Inferior parietal cortex (tissue), 1 donor: ENCODE measurements at regions not wholly inside any gene's neighbourhood (a gene's known extent, or its start where the extent isn't known, plus 50 kb on each side); places are given as distances from the start of the nearest gene placed in this dataset.
"Not testable (repeated sequence)": the region's sequence is repeated elsewhere in the genome, so short reads cannot be mapped to it uniquely, and the experiment has no call there.

Experiments
- DNase-seq: peaks from one replicate; pipeline ENCODE4 v3.0.0-alpha.2; 2016; ENCODE audit errors: extremely low spot score

DNA sequence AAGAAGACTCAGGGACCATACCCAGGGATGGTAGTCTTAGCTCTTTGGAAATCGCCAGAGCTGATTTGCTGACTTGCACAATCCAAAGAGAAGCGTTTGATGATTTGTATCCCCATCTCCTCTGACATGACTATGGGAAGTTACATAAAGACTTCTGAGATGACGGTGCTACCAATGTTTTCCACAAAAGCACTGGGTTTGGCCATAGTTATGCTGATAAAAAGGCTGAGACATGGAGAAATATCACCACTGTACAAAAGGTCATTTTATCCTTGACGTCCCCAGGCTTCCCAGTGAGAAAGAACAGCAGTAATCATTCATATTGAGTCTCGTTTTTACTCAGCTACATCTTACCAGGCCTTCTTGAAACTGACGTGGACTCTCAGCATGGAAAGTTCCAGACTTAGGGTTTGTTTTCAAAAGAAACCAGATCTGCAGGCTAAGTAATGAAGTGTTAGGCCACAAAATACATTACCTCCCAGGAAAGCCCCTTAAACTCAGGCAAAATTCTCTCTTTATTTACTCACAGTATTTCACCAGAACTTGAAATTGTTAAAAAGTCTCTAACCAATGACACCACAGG lies 370.3 kb upstream of the JARID2 start:
- no peak for DNase-seq

DNA sequence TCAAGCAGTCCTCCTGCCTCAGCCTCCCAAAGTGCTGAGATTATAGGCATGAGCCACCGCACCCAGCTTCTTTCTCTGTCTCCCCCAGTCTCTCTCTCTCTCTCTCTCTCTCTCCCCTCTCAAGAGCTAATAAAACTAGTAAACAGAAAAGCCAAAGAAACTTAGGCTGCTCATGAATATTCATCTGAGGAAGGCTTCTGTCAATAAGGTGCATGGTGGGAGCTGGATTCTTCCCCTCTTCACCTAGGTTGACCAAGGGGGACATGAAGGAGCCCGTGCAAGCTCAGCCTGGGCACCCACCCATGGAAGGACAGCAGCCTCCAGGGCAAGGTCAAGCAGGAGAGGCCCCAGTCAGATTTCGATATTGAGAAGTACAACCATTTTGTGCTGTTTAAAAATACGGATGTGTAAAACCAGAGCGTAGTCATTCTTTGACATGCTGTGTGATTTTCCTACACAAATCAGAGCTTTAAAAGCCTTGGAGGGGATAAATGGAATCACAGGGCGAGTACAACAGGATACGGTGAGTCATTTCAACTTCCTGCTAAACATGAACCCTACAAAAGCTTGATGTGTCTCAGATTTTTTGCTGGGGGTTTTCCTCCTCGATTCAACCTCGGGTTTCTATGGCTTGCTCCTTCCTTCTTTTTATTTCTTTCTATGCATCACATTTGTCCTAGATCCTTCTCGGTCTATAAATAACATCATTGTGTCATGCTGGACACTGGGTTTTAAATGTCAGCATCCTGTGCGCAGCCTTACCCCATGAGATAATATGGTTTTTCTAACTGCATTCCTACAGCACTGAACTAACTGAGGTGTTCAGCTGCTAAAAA lies 368.9 kb upstream of the JARID2 start:
- no peak for DNase-seq

DNA sequence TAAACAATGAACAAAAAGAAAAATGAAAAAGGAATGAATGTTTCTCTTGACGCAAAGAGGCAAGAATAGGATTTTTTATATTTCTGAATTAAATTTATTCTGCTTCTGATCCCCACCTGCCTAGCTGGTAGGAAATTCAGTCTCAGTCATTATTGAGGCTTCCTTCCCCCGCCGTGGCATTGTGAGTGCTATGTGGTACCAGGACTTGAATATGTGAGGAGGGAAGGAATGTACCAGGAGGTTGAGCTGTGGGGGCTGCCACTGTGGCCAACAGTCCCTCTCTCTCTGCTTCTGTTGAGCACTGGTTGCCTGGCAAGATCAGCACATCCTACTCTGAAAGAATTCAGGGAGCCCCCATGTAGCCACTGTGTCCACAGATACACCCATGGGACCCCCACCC lies 368.1 kb upstream of the JARID2 start:
- no peak for DNase-seq

DNA sequence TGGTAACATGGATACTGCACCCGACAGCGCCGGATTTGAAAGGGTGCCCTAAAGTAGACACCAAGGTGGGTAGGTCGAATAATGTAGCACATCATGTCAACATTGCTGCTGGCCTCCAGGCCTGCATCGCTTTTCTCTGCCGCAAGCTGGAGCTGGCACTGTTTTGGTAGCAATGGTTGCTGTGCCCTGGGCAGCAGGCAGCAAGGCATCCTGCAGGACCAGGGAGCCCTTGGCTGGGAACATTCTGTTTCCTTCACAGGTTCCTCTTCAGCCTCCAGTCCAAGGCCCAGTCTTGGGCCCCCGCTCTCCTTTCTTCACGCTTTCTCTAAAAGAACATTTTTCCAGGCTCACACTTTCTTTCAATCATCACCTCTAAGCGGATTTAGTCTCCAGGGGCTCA lies 365.8 kb upstream of the JARID2 start:
- DNase-seq = no peak

DNA sequence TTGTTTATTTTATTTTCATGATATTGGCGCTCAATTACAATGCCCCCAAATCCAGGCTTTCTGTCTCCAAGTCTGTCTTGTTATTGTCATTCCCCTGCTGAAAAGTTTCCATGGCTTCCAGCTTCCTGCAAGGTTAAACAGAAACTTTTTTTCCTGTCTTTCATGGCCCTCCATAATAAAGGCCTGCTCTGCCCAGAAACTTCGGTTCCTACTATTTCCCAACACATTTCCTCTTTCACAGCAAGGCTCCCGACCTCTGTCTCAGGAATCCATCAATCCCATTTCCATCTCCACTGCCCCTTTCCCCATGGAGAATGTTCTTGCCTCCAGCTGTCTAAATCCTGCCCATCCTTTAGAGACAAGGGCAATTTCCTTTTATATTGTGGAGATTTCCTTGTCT lies 365.2 kb upstream of the JARID2 start:
- no peak for DNase-seq

DNA sequence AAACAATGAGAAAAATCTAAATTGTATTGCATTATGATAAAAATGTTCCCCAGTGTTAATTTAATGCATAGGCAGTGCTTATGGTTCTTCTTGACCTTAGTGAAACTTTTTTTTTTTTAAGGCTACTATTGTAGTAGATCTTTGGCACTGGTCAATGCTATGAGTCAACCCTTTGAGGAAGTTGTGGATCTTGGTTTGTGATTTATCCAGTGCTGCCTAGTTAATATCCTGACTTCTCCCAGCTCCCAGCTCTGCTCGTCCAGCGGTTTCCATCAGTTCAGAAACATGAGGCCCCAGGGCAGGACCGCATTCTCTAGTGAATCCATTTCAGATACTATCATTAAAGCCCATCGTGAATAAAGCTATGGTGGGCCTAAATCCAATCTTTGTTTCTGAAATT lies 364.5 kb upstream of the JARID2 start:
- DNase-seq = no peak

- DNase-seq = no peak
Observed at GRCh38 chr6:14882394-14883026, 363.4 kb upstream of the JARID2 start.

DNA sequence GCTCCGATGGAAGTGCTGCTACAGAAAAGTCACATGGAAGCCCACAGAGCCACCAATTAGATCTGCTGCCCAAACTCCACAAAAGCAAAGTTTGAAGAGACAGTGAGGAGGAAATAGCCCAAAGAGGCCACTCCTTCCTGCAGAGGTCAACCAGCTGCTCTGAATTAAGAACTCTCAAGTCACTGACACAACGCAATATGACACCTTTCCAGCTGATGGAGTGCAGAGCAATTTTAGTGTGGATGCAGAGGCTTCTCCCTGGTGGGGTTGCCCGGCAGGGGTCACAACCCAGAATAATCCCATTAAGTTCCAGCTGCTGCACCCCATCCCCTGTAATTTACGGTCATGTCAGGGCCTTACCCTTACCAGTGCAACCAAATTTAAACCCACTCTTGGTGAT lies 361.9 kb upstream of the JARID2 start:
- DNase-seq = no peak

DNA sequence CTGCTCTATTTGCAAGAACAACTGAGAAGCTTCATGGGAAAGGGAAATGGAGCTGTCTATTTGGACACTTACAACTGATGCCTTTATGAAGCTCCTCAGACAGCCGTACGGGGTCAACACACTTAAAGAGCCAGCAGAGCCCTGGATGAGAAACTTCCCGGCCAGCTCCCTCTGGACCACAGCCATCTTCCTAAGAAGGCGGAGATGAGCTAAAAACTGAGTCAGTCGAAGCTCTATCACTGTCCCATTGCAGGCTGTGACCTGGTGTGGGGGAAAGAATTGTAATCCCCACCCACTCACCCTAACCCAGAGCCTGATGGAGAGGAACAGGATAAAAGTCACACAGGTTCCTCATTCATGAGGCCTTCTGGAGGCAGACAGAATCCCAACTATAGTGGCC lies 360.4 kb upstream of the JARID2 start:
- DNase-seq = no peak

DNA sequence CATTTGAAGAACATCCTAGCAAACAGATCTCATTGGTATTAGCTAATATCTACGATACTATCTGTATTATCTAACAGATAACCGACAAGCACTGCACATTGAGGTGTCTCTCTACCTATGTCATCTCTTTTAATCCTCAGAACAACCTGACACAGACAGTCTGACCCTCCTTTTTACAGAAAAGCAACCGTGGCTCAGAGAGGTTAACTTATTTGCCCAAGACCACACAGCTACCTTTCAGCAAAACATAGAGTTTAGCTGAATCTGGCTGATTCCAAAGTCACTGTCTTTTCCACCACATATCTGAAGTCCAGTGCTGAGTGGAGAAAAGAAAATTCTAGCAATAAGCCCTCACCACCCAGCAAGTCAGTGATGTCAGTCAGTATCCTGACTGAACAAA lies 358.7 kb upstream of the JARID2 start:
- DNase-seq = no peak

DNA sequence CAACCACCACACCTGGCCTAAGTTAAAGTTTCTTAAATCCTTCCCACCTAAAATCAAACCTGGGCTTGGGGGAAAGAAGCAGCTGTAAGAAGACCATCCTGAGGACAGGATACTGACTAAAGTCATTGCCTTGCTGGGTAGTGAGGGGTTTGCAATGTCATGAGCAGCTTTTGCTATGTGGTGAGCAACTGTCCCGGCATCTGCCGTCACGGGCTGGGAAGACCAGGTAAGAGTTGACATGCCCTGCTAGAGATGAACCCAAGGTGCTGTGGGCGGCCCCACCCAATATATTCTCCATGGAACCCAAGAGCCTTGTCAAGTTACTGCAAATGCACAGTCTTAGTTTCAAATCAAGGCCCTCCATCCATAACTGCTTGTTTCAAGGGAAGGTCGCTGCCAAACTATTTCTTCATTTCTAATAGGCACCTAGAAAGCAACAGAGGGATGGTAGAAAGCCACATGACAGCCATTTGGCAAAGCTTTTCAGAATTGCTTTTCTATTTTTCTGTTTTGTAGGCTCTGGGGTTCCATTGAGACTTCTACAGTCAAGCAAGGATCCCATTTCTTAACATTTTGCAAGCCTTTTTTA lies 357.8 kb upstream of the JARID2 start:
- no peak for DNase-seq

DNA sequence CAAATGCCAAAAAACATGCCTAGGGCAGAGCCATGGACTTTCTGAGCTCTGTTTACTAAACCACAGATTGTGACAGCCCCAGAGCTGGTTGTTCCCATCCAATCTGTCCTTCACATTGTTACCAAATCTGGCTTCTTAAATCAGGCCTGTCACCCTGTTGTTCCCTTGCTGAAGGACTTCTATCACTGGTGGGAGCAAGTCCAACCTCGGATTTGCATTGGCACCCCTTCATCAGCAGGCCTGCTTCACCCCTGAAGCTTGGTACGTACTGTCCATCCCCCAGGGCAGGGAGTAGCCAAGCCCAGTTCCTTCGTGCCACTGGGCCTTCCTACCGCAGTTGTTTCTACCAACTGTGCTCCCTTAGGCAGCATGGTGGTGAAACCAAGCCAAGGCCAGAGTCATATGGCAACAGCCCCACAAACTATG lies 357.3 kb upstream of the JARID2 start:
- no peak for DNase-seq

DNA sequence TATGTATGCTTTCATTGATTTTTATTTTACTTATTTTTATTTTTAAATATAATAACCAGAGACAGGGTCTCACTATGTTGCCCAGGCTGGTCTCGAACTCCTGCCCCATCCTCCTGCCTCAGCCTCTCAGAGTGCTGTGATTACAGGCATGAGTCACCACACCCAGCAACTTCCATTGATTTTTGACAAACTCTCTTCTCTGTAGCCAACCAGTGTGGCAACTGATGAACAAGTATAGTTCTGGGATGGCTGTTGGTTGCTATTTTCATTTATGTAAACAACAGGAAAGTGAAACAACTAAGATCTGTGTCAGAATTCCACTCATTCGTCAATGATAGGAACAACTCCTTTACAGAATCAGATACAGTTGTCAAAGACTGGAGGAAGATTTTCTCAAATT lies 356.7 kb upstream of the JARID2 start:
- no peak for DNase-seq

DNA sequence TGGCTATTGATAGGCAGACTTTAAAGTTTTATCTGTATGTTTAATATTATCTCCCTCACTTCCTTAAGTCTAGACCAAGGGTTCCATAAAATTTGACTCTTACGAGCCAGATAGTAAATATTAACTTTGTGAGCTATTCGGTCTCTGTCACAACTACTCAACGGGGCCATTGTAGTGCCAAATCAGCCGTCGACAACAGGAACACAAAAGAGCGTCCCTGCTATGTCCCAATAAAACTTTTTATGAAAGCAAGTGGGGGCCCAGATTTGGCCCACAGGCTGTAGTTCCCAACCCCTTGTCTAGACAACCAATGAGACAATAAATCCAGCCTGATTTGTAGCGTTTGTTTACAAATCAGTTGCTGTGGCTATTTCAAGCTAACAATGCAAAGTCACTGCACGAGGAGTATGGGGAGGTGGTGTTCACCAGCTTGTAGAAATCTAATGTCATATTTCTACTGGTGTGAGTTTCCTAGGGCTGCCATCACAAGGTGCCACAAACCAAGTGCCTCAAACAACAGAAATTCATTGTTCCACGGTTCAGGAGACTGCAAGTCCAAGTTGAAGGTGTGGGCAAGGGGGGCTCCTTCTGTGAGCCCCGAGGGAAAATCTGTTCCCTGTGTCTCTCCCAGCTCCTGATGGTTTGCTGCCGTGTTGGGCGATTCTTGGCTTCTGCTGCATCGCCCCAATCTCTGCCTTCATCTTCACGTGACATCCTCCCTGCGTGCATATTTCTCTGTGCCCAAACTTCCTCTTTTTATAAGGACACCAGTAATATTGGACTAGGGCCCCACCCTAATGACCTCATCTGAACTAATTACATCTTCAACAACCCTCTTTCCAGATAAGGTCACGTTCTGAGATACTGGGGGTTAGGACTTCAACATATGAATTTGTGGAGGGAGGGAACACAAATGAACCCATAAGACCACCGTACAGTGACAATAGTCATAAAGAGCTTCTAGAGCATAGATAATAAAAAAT lies 356.0 kb upstream of the JARID2 start:
- no peak for DNase-seq

- not testable (repeated sequence) for DNase-seq
Observed at GRCh38 chr6:14891820-14892375, 354.0 kb upstream of the JARID2 start.

DNA sequence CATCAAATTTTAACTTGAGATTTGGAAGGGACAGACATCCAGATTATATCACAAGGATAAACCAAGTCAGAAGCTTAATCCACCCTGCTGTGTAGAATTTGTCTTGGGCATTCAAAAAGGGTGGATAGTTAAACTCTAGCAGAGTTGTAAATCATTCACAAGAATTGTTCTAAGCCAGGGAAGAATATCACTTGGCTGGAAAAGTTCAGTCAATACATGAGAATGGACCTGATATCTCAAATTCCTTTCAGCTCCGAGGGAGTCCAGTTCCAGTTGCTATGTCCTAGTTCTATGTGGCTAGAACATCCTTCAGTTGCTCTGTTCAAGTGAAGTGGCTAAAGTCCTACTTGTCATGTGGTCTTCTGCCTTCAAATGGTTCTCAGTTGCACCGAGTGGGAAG lies 351.8 kb upstream of the JARID2 start:
- no peak for DNase-seq

- no peak for DNase-seq
Observed at GRCh38 chr6:14896475-14896874, 349.4 kb upstream of the JARID2 start.

DNA sequence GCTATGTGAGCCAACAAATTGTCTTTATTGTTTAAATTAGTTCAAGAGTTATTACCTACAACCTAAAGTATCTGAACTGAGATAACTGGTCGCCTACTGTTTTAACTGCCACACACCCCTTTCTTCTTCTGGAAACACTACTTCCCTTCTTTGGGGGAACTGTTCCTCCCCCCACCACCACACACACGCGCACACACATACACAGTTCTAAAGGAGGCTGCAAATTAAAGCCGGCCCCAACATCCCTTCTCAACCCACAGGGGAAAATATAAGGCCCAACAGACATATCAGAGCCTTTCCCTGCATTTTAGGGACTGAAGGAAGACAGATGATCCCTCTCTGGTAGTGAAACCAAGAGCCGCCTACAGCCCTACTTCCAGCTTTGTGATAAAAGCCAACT lies 348.0 kb upstream of the JARID2 start:
- DNase-seq = no peak

DNA sequence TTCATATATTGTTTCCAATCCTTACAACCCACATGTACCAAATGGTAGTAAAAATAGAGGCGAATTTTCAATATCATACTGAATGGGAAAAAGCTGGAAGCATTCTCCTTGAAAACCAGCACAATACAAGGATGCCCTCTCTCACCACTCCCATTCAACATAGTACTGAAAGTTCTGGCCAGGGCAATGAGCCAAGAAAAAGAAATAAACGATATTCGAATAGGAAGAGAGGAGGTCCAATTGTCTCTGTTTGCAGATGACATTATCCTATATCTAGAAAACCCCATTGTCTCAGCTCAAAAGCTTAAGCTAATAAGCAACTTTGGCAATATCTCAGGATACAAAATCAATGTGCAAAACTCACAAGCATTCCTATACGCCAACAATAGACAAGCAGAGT lies 346.4 kb upstream of the JARID2 start:
- DNase-seq = not testable (repeated sequence)

GRCh38 chr6:14900919-14901318 lies 344.9 kb upstream of the JARID2 start:
- no peak for DNase-seq
